ENCODE measurements at regions not wholly inside any gene's neighbourhood (a gene's known extent, or its start where the extent isn't known, plus 50 kb on each side); places are given as distances from the start of the nearest gene placed in this dataset.

DNA sequence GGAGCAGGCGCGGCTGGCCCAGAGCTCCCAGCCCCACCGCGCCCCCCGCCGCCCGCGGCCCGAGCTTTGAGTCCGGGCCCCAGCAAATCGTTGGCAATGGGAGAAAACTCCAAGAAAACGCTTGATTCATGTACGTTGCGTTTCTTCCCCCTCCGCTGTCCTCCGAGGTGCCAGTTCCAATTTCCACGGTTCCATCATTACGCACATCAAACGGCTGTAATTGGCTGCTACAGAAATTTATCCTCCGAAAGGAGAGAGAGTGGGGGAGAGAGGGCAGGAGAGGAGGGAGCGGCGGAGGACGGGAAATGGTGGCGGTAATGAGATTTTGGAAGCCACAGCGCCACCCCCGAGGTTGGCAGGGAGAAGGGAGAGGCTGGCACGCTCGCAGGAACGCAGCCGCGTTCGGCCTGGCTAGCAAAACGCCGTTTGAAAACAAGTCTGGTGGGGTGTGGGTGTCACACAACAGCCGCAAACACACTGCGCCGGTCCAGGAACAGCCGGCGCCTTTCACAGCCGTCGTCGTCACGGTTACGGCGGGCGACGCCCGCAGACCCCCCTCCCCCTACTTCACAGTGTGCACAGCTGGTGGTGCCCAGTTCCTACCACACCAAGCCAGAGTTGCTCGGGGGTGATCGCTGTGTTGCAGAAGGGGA lies 57.5 kb downstream of the UNCX start:
- no peak for TF ChIP-seq CBFB (CRISPR knock-in tag; IDR thresholded peaks at IDR 0.05; ENCODE audit: low read depth)
- TF ChIP-seq, protein P1, sequence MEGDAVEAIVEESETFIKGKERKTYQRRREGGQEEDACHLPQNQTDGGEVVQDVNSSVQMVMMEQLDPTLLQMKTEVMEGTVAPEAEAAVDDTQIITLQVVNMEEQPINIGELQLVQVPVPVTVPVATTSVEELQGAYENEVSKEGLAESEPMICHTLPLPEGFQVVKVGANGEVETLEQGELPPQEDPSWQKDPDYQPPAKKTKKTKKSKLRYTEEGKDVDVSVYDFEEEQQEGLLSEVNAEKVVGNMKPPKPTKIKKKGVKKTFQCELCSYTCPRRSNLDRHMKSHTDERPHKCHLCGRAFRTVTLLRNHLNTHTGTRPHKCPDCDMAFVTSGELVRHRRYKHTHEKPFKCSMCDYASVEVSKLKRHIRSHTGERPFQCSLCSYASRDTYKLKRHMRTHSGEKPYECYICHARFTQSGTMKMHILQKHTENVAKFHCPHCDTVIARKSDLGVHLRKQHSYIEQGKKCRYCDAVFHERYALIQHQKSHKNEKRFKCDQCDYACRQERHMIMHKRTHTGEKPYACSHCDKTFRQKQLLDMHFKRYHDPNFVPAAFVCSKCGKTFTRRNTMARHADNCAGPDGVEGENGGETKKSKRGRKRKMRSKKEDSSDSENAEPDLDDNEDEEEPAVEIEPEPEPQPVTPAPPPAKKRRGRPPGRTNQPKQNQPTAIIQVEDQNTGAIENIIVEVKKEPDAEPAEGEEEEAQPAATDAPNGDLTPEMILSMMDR (IDR thresholded peaks at IDR 0.05): no peak
- no peak for TF ChIP-seq ZNF121 (CRISPR knock-in tag; IDR thresholded peaks at IDR 0.05)
- TF ChIP-seq, protein P2, sequence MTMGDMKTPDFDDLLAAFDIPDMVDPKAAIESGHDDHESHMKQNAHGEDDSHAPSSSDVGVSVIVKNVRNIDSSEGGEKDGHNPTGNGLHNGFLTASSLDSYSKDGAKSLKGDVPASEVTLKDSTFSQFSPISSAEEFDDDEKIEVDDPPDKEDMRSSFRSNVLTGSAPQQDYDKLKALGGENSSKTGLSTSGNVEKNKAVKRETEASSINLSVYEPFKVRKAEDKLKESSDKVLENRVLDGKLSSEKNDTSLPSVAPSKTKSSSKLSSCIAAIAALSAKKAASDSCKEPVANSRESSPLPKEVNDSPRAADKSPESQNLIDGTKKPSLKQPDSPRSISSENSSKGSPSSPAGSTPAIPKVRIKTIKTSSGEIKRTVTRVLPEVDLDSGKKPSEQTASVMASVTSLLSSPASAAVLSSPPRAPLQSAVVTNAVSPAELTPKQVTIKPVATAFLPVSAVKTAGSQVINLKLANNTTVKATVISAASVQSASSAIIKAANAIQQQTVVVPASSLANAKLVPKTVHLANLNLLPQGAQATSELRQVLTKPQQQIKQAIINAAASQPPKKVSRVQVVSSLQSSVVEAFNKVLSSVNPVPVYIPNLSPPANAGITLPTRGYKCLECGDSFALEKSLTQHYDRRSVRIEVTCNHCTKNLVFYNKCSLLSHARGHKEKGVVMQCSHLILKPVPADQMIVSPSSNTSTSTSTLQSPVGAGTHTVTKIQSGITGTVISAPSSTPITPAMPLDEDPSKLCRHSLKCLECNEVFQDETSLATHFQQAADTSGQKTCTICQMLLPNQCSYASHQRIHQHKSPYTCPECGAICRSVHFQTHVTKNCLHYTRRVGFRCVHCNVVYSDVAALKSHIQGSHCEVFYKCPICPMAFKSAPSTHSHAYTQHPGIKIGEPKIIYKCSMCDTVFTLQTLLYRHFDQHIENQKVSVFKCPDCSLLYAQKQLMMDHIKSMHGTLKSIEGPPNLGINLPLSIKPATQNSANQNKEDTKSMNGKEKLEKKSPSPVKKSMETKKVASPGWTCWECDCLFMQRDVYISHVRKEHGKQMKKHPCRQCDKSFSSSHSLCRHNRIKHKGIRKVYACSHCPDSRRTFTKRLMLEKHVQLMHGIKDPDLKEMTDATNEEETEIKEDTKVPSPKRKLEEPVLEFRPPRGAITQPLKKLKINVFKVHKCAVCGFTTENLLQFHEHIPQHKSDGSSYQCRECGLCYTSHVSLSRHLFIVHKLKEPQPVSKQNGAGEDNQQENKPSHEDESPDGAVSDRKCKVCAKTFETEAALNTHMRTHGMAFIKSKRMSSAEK (CRISPR knock-in tag; IDR thresholded peaks at IDR 0.05; ENCODE audit: borderline replicate concordance): no peak
- TF ChIP-seq, protein P3, sequence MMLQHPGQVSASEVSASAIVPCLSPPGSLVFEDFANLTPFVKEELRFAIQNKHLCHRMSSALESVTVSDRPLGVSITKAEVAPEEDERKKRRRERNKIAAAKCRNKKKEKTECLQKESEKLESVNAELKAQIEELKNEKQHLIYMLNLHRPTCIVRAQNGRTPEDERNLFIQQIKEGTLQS (CRISPR knock-in tag; conservative IDR thresholded peaks at IDR 0.05): no peak
- TF ChIP-seq, protein P4, sequence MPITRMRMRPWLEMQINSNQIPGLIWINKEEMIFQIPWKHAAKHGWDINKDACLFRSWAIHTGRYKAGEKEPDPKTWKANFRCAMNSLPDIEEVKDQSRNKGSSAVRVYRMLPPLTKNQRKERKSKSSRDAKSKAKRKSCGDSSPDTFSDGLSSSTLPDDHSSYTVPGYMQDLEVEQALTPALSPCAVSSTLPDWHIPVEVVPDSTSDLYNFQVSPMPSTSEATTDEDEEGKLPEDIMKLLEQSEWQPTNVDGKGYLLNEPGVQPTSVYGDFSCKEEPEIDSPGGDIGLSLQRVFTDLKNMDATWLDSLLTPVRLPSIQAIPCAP (CRISPR knock-in tag; IDR thresholded peaks at IDR 0.05): no peak
- TF ChIP-seq ETV6 (CRISPR knock-in tag; IDR thresholded peaks at IDR 0.05): no peak

Data from WTC11 (cell line).